GM12878 (cell line): ENCODE measurements at regions not wholly inside any gene's neighbourhood (a gene's known extent, or its start where the extent isn't known, plus 50 kb on each side); places are given as distances from the start of the nearest gene placed in this dataset.

Experiments used
- ESRRA ChIP-seq: IDR thresholded peaks from 2 replicates; pipeline ENCODE4 v1.6.1; 2012; ENCODE audit warnings: mild to moderate bottlenecking, low read length, improper control_type of control experiment
- RAD51 ChIP-seq: fragments of 450-650 bp; IDR thresholded peaks from 2 replicates; pipeline ENCODE4 v1.6.1; 2016; ENCODE audit warnings: moderate library complexity, mild to moderate bottlenecking, inconsistent platforms
- SIX5 ChIP-seq: IDR thresholded peaks from 2 replicates; pipeline ENCODE4 v1.6.1; 2011; ENCODE audit warnings: mild to moderate bottlenecking, low read depth, low read length, moderate library complexity; ENCODE audit not compliant: severe bottlenecking
- SREBF2 ChIP-seq: IDR thresholded peaks from 2 replicates; pipeline ENCODE4 v1.6.1; 2012; ENCODE audit warnings: mild to moderate bottlenecking, low read length
- TF ChIP-seq, protein P1 (sequence below): fragments of 450-650 bp; IDR thresholded peaks from 2 replicates; pipeline ENCODE4 v1.6.1; 2017; ENCODE audit warnings: mild to moderate bottlenecking, low read depth, inconsistent platforms; ENCODE audit not compliant: poor library complexity, severe bottlenecking
- TF ChIP-seq, protein P2 (sequence below), 3 experiments: IDR thresholded peaks in 2 of 3; conservative IDR thresholded peaks in 1 of 3; 2 replicates each; pipeline ENCODE4 v1.5.1; 2011; ENCODE audit warnings: low read depth in 3 of 3, low read length in 3 of 3, mild to moderate bottlenecking in 3 of 3, control low read depth in 2 of 3, moderate library complexity in 2 of 3, inconsistent platforms in 1 of 3, mixed read lengths in 1 of 3; ENCODE audit not compliant: control insufficient read depth in 2 of 3, insufficient read depth in 1 of 3; ENCODE audit errors: extremely low read depth in 1 of 3
- TF ChIP-seq, protein P3 (sequence below): fragments of 450-650 bp; IDR thresholded peaks from 2 replicates; pipeline ENCODE4 v1.6.1; 2017; ENCODE audit warnings: antibody characterized with exemption, mild to moderate bottlenecking, moderate library complexity

DNA sequence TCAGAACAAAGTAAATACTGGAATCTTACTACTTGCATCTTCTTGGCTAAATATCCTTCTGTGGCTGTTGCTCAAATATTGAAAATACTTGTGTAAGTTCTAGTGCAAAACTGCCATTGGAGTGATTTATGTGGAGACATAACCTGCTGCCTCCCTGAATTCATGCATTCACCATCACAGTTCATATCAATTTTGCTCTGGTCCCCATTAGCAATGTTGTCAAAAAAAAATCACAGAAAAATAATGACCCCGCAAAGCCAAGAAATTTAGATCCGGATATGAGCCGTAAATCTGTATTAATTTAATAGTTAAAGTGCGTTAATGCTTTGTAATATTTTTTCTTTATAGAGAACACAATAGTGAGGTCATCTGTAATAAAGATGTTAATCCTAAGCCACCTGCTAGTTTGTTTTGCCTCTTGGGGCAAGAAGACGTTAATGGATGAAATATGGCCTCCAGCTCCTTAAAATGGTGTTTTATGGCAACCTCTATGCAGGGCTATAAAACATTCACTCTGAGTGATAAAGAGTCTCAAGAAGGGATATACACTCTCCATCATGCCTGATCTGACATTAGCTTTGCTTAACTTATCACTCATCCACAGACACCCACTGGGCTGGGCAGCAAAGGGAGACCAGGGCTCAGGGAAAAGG is 255.9 kb downstream of the INSC start:
- TF ChIP-seq, protein P1, sequence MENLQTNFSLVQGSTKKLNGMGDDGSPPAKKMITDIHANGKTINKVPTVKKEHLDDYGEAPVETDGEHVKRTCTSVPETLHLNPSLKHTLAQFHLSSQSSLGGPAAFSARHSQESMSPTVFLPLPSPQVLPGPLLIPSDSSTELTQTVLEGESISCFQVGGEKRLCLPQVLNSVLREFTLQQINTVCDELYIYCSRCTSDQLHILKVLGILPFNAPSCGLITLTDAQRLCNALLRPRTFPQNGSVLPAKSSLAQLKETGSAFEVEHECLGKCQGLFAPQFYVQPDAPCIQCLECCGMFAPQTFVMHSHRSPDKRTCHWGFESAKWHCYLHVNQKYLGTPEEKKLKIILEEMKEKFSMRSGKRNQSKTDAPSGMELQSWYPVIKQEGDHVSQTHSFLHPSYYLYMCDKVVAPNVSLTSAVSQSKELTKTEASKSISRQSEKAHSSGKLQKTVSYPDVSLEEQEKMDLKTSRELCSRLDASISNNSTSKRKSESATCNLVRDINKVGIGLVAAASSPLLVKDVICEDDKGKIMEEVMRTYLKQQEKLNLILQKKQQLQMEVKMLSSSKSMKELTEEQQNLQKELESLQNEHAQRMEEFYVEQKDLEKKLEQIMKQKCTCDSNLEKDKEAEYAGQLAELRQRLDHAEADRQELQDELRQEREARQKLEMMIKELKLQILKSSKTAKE, result no peak
- TF ChIP-seq SREBF2 (no peak), SIX5 (no peak), RAD51 (no peak), ESRRA (no peak)
- TF ChIP-seq, protein P2, sequence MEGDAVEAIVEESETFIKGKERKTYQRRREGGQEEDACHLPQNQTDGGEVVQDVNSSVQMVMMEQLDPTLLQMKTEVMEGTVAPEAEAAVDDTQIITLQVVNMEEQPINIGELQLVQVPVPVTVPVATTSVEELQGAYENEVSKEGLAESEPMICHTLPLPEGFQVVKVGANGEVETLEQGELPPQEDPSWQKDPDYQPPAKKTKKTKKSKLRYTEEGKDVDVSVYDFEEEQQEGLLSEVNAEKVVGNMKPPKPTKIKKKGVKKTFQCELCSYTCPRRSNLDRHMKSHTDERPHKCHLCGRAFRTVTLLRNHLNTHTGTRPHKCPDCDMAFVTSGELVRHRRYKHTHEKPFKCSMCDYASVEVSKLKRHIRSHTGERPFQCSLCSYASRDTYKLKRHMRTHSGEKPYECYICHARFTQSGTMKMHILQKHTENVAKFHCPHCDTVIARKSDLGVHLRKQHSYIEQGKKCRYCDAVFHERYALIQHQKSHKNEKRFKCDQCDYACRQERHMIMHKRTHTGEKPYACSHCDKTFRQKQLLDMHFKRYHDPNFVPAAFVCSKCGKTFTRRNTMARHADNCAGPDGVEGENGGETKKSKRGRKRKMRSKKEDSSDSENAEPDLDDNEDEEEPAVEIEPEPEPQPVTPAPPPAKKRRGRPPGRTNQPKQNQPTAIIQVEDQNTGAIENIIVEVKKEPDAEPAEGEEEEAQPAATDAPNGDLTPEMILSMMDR (IDR thresholded peaks at IDR 0.05 in 2 of 3, conservative IDR thresholded peaks at IDR 0.05 in 1 of 3; ENCODE audit: control insufficient read depth in 2 of 3, extremely low read depth in 1 of 3, insufficient read depth in 1 of 3, low read depth in 3 of 3, low read length in 3 of 3), result no peak
- TF ChIP-seq, protein P3, sequence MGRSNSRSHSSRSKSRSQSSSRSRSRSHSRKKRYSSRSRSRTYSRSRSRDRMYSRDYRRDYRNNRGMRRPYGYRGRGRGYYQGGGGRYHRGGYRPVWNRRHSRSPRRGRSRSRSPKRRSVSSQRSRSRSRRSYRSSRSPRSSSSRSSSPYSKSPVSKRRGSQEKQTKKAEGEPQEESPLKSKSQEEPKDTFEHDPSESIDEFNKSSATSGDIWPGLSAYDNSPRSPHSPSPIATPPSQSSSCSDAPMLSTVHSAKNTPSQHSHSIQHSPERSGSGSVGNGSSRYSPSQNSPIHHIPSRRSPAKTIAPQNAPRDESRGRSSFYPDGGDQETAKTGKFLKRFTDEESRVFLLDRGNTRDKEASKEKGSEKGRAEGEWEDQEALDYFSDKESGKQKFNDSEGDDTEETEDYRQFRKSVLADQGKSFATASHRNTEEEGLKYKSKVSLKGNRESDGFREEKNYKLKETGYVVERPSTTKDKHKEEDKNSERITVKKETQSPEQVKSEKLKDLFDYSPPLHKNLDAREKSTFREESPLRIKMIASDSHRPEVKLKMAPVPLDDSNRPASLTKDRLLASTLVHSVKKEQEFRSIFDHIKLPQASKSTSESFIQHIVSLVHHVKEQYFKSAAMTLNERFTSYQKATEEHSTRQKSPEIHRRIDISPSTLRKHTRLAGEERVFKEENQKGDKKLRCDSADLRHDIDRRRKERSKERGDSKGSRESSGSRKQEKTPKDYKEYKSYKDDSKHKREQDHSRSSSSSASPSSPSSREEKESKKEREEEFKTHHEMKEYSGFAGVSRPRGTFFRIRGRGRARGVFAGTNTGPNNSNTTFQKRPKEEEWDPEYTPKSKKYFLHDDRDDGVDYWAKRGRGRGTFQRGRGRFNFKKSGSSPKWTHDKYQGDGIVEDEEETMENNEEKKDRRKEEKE, result no peak
